PFSK-1 (cell line): ENCODE measurements at regions not wholly inside any gene's neighbourhood (a gene's known extent, or its start where the extent isn't known, plus 50 kb on each side); places are given as distances from the start of the nearest gene placed in this dataset.
"Not testable (repeated sequence)": the region's sequence is repeated elsewhere in the genome, so short reads cannot be mapped to it uniquely, and the experiment has no call there.

Source experiments
- POLR2AphosphoS5 ChIP-seq: IDR thresholded peaks from 2 replicates; pipeline ENCODE4 v1.6.1; 2012; ENCODE audit warnings: low read depth, mild to moderate bottlenecking, control low read depth, low read length, moderate library complexity
- SIN3A ChIP-seq: IDR thresholded peaks from 2 replicates; pipeline ENCODE4 v1.6.1; 2012; ENCODE audit warnings: mild to moderate bottlenecking, low read length, moderate library complexity, borderline replicate concordance; ENCODE audit not compliant: insufficient read depth

GRCh38 chr7:51409934-51410333 is 93.3 kb upstream of the COBL start:
- TF ChIP-seq POLR2AphosphoS5, SIN3A: not testable (repeated sequence)
